ENCODE measurements at regions not wholly inside any gene's neighbourhood (a gene's known extent, or its start where the extent isn't known, plus 50 kb on each side); places are given as distances from the start of the nearest gene placed in this dataset.

DNA sequence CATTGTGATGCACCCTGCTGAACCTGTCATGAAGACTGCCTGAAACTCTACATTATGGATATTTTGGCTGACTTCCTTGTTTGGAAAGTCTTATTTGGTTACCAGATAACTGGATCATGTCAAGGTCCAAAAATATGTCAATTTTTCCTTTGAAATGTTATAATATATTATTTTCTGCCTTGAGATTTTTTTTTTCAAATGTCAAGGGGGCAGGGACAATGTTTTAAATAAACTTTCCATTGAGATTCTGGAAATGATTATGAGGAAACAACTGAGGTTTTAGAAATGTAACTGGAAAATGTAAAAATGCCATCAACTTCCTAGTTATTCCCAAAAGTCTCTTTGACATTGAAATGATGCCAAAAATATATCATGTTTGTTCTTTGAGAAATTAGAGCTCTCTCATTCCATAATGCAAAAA, 117.0 kb downstream of the RFC3 start:
- Histone ChIP-seq H3K23ac (ENCODE audit: low read depth, low read length, poor library complexity) (no peak overlapping the region), H3K27me3 (ENCODE audit: control insufficient read depth in 3 of 3, insufficient read depth in 3 of 3, low read depth in 1 of 3, low read length in 3 of 3) (no peaks in the 10 kb centered on the region), H3K18ac (ENCODE audit: low read length) (no peak overlapping the region), H3K14ac (ENCODE audit: low read length) (no peak overlapping the region), H3K79me1 (ENCODE audit: low read depth, low read length) (peaks cover 2% of the 10 kb centered on the region), H3K4me3 (ENCODE audit: low read length in 2 of 2) (no peak overlapping the region), H3K4me1 (ENCODE audit: control insufficient read depth in 2 of 2, insufficient read depth in 1 of 2, low read depth in 1 of 2, low read length in 2 of 2) (peaks cover 6 to 17% of the 10 kb centered on the region in 2 donors), H2BK12ac (ENCODE audit: low read length) (no peak overlapping the region), H3K9ac (ENCODE audit: low read depth, low read length, poor library complexity) (no peak overlapping the region), H3K27ac (replicated peaks; ENCODE audit: low read length) (no peak overlapping the region), H2BK5ac (ENCODE audit: low read length) (no peak overlapping the region), H2AFZ (ENCODE audit: low read length) (no peak overlapping the region), H2BK15ac (ENCODE audit: low read length) (no peak overlapping the region), H3K4ac (ENCODE audit: low read length) (no peak overlapping the region), H3K4me2 (ENCODE audit: insufficient read depth, low read length, poor library complexity, severe bottlenecking) (no peak overlapping the region), H3K36me3 (replicated peaks in 1 of 2; ENCODE audit: control insufficient read depth in 2 of 2, insufficient read depth in 2 of 2, low read length in 2 of 2) (peaks cover 0 to 2% of the 10 kb centered on the region in 2 donors), H3K9me3 (replicated peaks in 1 of 2; ENCODE audit: control insufficient read depth in 2 of 2, insufficient read depth in 1 of 2, low read depth in 1 of 2, low read length in 2 of 2) (peaks cover 5 to 6% of the 10 kb centered on the region in 2 donors), H4K8ac (ENCODE audit: low read depth, low read length) (no peak overlapping the region), H2AK5ac (ENCODE audit: low read depth, low read length) (no peak overlapping the region), H4K91ac (ENCODE audit: low read depth, low read length, poor library complexity) (no peak overlapping the region), H2BK120ac (ENCODE audit: low read depth, low read length) (no peak overlapping the region)
- no peak for DNase-seq (ENCODE audit: low spot score)

DNA sequence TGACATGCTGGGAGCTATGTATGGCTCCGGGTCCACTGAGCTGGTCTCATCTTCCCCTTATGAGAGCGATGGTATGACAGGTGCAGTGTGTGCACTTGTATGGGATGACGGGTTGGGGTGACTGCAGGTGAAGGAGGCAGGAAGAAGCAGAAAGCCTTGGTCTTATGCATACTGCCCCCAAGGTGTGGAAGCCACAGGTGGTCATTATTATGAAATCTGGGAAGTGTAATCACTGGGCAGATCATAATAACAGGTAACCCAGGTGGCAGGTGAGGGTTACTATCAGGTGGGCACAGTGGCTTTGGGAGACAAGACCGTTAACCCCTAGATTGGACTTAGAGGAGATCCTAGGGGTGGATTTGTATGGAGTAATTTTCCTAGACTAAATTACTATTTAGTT, 118.0 kb downstream of the RFC3 start:
- H2AK5ac ChIP-seq (ENCODE audit: low read depth, low read length) = no peak overlapping the region
- DNase-seq (ENCODE audit: low spot score) = no peak
- H3K27me3 ChIP-seq (ENCODE audit: control insufficient read depth in 3 of 3, insufficient read depth in 3 of 3, low read depth in 1 of 3, low read length in 3 of 3) = no peaks in the 10 kb centered on the region
- no peak overlapping the region for H2BK12ac ChIP-seq (ENCODE audit: low read length)
- no peak overlapping the region for H2BK120ac ChIP-seq (ENCODE audit: low read depth, low read length)
- H3K9ac ChIP-seq (ENCODE audit: low read depth, low read length, poor library complexity) = no peak overlapping the region
- peaks cover 0 to 2% of the 10 kb centered on the region in 2 donors for H3K36me3 ChIP-seq (replicated peaks in 1 of 2; ENCODE audit: control insufficient read depth in 2 of 2, insufficient read depth in 2 of 2, low read length in 2 of 2)
- H2BK15ac ChIP-seq (ENCODE audit: low read length) = no peak overlapping the region
- WGBS, 2 donors (ENCODE audit: extremely low coverage in 2 of 2, insufficient read length in 2 of 2, insufficient replicate concordance in 1 of 2) = no CpG with 5 or more reads among the region's 4 CpGs
- no peak overlapping the region for H3K18ac ChIP-seq (ENCODE audit: low read length)
- no peak overlapping the region for H3K4me3 ChIP-seq (ENCODE audit: low read length in 2 of 2)
- no peak overlapping the region for H4K8ac ChIP-seq (ENCODE audit: low read depth, low read length)
- H3K4me1 ChIP-seq (ENCODE audit: control insufficient read depth in 2 of 2, insufficient read depth in 1 of 2, low read depth in 1 of 2, low read length in 2 of 2) = peaks cover 6 to 17% of the 10 kb centered on the region in 2 donors
- H3K9me3 ChIP-seq (replicated peaks in 1 of 2; ENCODE audit: control insufficient read depth in 2 of 2, insufficient read depth in 1 of 2, low read depth in 1 of 2, low read length in 2 of 2) = peaks cover 5 to 6% of the 10 kb centered on the region in 2 donors
- H3K14ac ChIP-seq (ENCODE audit: low read length) = no peak overlapping the region
- no peak overlapping the region for H2BK5ac ChIP-seq (ENCODE audit: low read length)
- no peak overlapping the region for H3K23ac ChIP-seq (ENCODE audit: low read depth, low read length, poor library complexity)
- no peak overlapping the region for H3K27ac ChIP-seq (replicated peaks; ENCODE audit: low read length)
- H3K4me2 ChIP-seq (ENCODE audit: insufficient read depth, low read length, poor library complexity, severe bottlenecking) = no peak overlapping the region
- H3K79me1 ChIP-seq (ENCODE audit: low read depth, low read length) = peaks cover 2% of the 10 kb centered on the region
- no peak overlapping the region for H4K91ac ChIP-seq (ENCODE audit: low read depth, low read length, poor library complexity)
- no peak overlapping the region for H3K4ac ChIP-seq (ENCODE audit: low read length)
- no peak overlapping the region for H2AFZ ChIP-seq (ENCODE audit: low read length)

DNA sequence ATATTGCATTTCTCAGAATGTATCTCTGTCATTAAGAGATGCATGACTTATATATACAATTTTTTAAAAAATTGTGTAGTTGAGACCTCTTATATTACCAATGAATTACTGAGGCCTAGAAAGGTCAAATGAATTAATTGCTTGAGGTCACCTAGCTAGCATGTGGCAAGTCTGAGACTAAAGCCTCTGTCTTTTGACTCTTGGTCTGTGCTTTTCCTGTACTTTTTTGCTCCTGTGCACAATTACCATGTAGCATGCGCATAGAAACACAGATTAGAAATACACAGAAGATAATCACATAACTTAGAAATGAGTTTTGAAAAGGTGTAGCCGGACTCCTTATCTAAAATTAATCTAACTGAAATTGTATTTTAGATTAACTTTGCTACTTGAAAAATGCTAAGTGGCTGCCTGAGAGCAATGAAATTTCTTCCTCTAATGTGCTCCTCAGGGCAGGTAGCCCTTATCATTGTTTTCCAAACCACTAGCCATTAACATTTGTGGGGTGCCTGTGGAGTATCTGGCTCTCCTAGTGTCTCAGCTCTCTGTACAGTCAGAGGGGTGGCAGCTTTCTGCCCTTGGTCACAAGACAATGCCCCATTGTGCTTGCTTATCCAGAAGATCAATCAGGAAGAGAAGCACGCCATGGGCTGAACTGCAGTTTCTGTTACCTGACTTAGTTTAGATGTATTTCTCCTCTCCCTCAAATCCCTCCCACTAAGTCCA, 119.6 kb downstream of the RFC3 start:
- H3K27me3 ChIP-seq (ENCODE audit: control insufficient read depth in 3 of 3, insufficient read depth in 3 of 3, low read depth in 1 of 3, low read length in 3 of 3) = no peaks in the 10 kb centered on the region
- peaks cover 6 to 8% of the 10 kb centered on the region in 2 donors for H3K4me1 ChIP-seq (ENCODE audit: control insufficient read depth in 2 of 2, insufficient read depth in 1 of 2, low read depth in 1 of 2, low read length in 2 of 2)
- no CpG with 5 or more reads among the region's 3 CpGs for WGBS, 2 donors (ENCODE audit: extremely low coverage in 2 of 2, insufficient read length in 2 of 2, insufficient replicate concordance in 1 of 2)
- no peak overlapping the region for H4K91ac ChIP-seq (ENCODE audit: low read depth, low read length, poor library complexity)
- H2BK120ac ChIP-seq (ENCODE audit: low read depth, low read length) = no peak overlapping the region
- H3K9ac ChIP-seq (ENCODE audit: low read depth, low read length, poor library complexity) = no peak overlapping the region
- H2BK15ac ChIP-seq (ENCODE audit: low read length) = no peak overlapping the region
- H3K79me1 ChIP-seq (ENCODE audit: low read depth, low read length) = peaks cover 2% of the 10 kb centered on the region
- no peak overlapping the region for H2BK12ac ChIP-seq (ENCODE audit: low read length)
- no peak overlapping the region for H2AFZ ChIP-seq (ENCODE audit: low read length)
- no peak overlapping the region for H3K14ac ChIP-seq (ENCODE audit: low read length)
- no peak overlapping the region for H3K4me3 ChIP-seq (ENCODE audit: low read length in 2 of 2)
- H3K9me3 ChIP-seq (replicated peaks in 1 of 2; ENCODE audit: control insufficient read depth in 2 of 2, insufficient read depth in 1 of 2, low read depth in 1 of 2, low read length in 2 of 2) = peaks cover 5 to 6% of the 10 kb centered on the region in 2 donors
- DNase-seq (ENCODE audit: low spot score) = no peak
- H3K4me2 ChIP-seq (ENCODE audit: insufficient read depth, low read length, poor library complexity, severe bottlenecking) = peak overlapping the region; percentile 25
- peaks cover 0 to 2% of the 10 kb centered on the region in 2 donors for H3K36me3 ChIP-seq (replicated peaks in 1 of 2; ENCODE audit: control insufficient read depth in 2 of 2, insufficient read depth in 2 of 2, low read length in 2 of 2)
- H3K23ac ChIP-seq (ENCODE audit: low read depth, low read length, poor library complexity) = no peak overlapping the region
- no peak overlapping the region for H2AK5ac ChIP-seq (ENCODE audit: low read depth, low read length)
- H3K4ac ChIP-seq (ENCODE audit: low read length) = no peak overlapping the region
- H3K18ac ChIP-seq (ENCODE audit: low read length) = no peak overlapping the region
- H4K8ac ChIP-seq (ENCODE audit: low read depth, low read length) = no peak overlapping the region
- no peak overlapping the region for H3K27ac ChIP-seq (replicated peaks; ENCODE audit: low read length)
- no peak overlapping the region for H2BK5ac ChIP-seq (ENCODE audit: low read length)

DNA sequence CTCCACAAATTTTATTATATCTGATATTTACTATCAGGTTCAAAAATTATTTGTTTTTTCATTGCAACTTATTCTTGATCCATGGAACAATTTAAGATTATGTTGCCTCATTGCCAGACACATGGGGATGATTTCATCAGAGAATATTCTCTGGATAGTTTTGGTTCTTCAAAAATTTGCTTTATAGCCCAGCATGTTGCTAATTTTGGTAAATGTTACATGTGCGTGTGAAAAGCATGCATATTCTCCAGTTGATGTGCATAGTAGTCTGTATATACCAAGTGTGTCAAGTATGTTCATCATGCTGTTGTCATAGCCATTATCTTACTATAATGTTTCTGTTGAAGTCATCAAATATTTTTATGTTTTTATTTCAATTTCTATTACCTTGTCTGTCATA, 122.3 kb downstream of the RFC3 start:
- Histone ChIP-seq H3K36me3 (replicated peaks in 1 of 2; ENCODE audit: control insufficient read depth in 2 of 2, insufficient read depth in 2 of 2, low read length in 2 of 2) (peaks cover 0 to 2% of the 10 kb centered on the region in 2 donors), H2BK5ac (ENCODE audit: low read length) (no peak overlapping the region), H2AK5ac (ENCODE audit: low read depth, low read length) (no peak overlapping the region), H3K9ac (ENCODE audit: low read depth, low read length, poor library complexity) (no peak overlapping the region), H3K14ac (ENCODE audit: low read length) (no peak overlapping the region), H3K4me3 (ENCODE audit: low read length in 2 of 2) (no peak overlapping the region), H3K18ac (ENCODE audit: low read length) (no peak overlapping the region), H3K79me1 (ENCODE audit: low read depth, low read length) (peaks cover 2% of the 10 kb centered on the region), H4K8ac (ENCODE audit: low read depth, low read length) (no peak overlapping the region), H3K23ac (ENCODE audit: low read depth, low read length, poor library complexity) (no peak overlapping the region), H2BK120ac (ENCODE audit: low read depth, low read length) (no peak overlapping the region), H3K27me3 (ENCODE audit: control insufficient read depth in 3 of 3, insufficient read depth in 3 of 3, low read depth in 1 of 3, low read length in 3 of 3) (no peaks in the 10 kb centered on the region), H3K27ac (replicated peaks; ENCODE audit: low read length) (peak overlapping the region; percentile 58), H3K4me2 (ENCODE audit: insufficient read depth, low read length, poor library complexity, severe bottlenecking) (no peak overlapping the region), H3K9me3 (replicated peaks in 1 of 2; ENCODE audit: control insufficient read depth in 2 of 2, insufficient read depth in 1 of 2, low read depth in 1 of 2, low read length in 2 of 2) (peaks cover 5 to 8% of the 10 kb centered on the region in 2 donors), H2AFZ (ENCODE audit: low read length) (no peak overlapping the region), H3K4me1 (ENCODE audit: control insufficient read depth in 2 of 2, insufficient read depth in 1 of 2, low read depth in 1 of 2, low read length in 2 of 2) (peaks cover 4 to 5% of the 10 kb centered on the region in 2 donors), H2BK12ac (ENCODE audit: low read length) (no peak overlapping the region), H2BK15ac (ENCODE audit: low read length) (no peak overlapping the region), H3K4ac (ENCODE audit: low read length) (no peak overlapping the region), H4K91ac (ENCODE audit: low read depth, low read length, poor library complexity) (no peak overlapping the region)
- no peak for DNase-seq (ENCODE audit: low spot score)
- WGBS, 2 donors (ENCODE audit: extremely low coverage in 2 of 2, insufficient read length in 2 of 2, insufficient replicate concordance in 1 of 2) = no CpG with 5 or more reads among the region's 1 CpG

Measured in neuronal stem cell (in vitro differentiated cells).